AG10803 (cell line): ENCODE measurements at regions not wholly inside any gene's neighbourhood (a gene's known extent, or its start where the extent isn't known, plus 50 kb on each side); places are given as distances from the start of the nearest gene placed in this dataset.

ENCODE experiments used
- DNase-seq: peaks from one replicate; pipeline ENCODE4 v3.0.0; 2010; ENCODE audit warnings: low read depth
- H3K4me3 ChIP-seq: 2 replicates; pipeline ENCODE4 v1.5.1; 2011; ENCODE audit warnings: mild to moderate bottlenecking, low read length, control low read depth
- TF ChIP-seq, protein P1 (sequence below): conservative IDR thresholded peaks from 2 replicates; pipeline ENCODE4 v1.5.1; 2011; ENCODE audit warnings: mild to moderate bottlenecking, low read length, control low read depth, inconsistent platforms

DNA sequence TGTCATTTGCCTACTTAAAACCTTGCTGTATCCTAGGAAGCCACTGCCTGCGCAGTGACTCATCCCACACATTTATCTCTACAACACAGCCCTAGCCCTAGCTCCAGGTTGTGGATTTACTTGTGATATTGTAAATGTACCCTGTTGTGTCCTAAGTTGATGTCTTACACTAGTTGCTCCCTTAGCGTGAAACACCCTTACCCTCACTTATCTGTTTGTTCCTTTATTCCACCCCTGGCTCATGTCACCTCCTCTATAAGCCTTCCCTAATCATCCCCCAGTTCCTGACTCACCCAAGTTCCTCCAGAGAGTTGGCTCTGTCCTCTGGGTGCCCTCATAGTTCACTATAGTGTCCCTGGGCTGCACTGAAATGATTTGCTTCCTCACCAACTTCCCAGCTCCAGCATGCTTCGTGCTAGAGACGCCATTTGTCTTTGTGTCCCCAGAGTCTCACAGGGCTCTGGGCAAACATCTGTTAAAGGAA, 431.8 kb upstream of the FAT3 start:
- TF ChIP-seq, protein P1, sequence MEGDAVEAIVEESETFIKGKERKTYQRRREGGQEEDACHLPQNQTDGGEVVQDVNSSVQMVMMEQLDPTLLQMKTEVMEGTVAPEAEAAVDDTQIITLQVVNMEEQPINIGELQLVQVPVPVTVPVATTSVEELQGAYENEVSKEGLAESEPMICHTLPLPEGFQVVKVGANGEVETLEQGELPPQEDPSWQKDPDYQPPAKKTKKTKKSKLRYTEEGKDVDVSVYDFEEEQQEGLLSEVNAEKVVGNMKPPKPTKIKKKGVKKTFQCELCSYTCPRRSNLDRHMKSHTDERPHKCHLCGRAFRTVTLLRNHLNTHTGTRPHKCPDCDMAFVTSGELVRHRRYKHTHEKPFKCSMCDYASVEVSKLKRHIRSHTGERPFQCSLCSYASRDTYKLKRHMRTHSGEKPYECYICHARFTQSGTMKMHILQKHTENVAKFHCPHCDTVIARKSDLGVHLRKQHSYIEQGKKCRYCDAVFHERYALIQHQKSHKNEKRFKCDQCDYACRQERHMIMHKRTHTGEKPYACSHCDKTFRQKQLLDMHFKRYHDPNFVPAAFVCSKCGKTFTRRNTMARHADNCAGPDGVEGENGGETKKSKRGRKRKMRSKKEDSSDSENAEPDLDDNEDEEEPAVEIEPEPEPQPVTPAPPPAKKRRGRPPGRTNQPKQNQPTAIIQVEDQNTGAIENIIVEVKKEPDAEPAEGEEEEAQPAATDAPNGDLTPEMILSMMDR, result no peak
- no peak for DNase-seq
- no peak overlapping the region for H3K4me3 ChIP-seq

DNA sequence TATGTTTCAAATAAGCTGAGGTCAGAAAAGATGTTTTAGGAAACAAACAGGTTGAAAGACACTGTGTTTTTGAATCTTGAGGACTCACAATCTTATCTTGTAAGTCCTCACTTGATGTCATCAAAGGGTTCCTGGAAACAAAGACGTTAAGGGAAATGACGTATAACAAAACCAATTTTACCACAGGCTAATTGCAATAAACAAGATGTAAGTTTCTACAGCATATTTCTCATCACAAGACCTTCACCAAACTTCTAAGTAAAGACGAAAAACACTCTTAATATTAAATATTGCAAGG, 433.5 kb upstream of the FAT3 start:
- no peak overlapping the region for H3K4me3 ChIP-seq
- DNase-seq, result no peak
- TF ChIP-seq, protein P1, result no peak

DNA sequence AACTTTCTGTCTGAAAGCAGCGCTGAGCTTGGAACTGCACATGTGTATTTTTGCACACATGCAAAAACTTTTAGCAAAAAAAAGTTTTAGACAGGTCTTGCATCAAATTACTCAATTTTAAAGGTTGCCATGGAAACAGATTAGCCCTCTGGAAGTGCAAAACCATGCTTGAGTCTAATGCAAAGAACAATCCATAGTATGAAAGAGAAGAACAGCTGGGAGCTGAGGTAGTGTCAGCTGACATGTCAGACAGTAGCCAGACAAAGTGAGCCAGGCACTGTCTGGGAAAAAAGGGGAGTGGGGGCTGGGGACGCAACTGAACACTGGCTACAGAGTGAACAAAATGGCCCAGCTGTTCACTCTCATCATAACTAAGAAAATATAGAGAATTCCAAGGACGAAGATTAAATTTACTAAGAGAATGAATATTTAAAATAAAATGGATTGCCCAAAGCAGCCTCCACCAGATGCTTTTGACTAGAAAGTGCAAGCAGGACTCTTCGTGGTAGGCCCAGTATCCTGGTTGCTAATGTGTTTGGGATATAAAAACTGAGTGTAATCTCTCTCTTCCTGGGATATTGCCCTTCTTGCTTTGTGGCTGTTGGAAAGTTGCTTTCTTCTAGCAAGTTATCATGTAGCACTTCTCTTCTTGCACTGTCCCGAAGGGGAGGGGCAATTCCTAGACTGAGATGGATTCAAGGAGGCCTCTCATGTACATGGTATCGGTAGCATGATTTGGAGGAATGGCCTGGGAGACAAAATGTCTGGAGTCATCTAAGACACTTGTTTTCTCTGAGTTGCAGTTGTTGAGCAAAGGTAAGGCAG, 434.1 kb upstream of the FAT3 start:
- TF ChIP-seq, protein P1, result no peak
- DNase-seq, result no peak
- H3K4me3 ChIP-seq, result no peak overlapping the region

DNA sequence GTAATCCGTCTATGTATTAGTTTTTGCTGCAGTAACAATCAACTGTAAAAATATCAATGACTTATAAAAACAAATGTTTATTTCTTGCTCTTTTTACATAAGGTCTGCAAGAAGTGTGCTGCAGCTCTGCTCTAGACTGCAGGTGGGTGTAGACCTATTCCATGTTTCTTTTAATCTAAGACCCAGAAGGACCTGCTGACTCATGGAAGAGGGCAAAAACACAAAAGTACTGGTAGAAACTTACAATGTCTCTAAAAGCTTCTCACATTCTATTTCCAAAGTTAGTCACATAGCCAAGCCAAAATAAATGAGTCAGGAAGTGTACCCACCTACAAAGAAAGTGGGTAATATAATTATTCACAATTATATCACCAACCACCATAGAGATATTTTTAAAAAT, 435.9 kb upstream of the FAT3 start:
- H3K4me3 ChIP-seq, result no peak overlapping the region
- TF ChIP-seq, protein P1, result no peak
- DNase-seq, result no peak

DNA sequence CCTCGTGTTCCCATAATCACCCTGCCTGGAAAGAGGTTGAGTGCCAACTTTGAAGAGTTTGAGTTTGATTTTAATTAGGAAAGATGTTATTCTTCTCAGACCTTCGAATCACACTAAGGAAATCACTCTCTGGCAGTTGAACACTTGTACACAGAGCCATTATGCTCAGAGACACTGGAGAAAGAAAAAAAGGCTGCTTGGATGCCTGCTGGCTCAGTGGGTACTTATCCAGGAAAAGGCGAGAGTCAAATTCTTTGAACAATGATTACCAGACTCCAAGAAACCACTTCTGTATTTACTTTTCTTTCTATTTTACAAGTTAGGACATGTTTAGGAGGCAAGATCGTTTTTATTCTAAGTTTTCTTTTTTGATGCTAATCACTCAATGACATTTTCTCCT, 438.5 kb upstream of the FAT3 start:
- TF ChIP-seq, protein P1, result no peak
- H3K4me3 ChIP-seq, result no peak overlapping the region
- no peak for DNase-seq

DNA sequence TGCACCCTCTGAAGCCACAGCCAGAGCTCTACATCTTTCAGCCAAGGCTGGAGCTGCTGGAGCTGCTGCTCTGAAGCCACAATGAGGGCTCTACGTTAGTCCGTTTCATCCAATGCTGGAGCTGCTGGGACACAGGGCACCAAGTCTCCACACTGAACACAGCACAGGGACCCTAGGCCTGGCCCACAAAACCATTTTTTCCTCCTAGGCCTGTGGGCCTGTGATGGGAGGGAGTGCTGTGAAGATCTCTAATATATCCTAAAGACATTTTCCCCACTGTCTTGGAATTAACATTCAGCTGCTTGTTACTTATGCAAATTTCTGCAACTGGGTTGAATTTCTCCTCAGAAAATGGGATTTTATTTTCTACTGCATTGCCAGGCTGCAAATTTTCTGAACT, 441.4 kb upstream of the FAT3 start:
- H3K4me3 ChIP-seq, result no peak overlapping the region
- TF ChIP-seq, protein P1, result no peak
- no peak for DNase-seq

DNA sequence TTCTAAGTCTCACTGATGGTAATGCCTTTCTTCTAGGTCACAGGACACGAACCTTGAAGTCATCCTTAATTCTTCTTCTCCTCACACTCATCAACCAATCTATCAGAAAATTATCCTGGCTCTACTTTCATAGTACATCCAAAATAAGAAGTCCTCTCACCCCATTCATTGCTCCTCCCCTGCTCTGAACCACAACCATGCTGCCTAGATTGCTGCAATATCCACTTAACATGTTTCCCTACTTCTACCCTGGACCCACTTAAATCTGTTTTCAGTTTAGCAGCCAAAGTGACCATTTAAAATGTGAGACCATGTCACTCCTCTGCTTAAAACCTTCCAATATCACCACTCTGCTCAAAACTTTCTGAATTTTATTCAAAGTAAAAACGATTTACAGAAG, 445.9 kb upstream of the FAT3 start:
- no peak overlapping the region for H3K4me3 ChIP-seq
- DNase-seq, result no peak
- TF ChIP-seq, protein P1, result no peak
